ENCODE measurements at regions not wholly inside any gene's neighbourhood (a gene's known extent, or its start where the extent isn't known, plus 50 kb on each side); places are given as distances from the start of the nearest gene placed in this dataset.

GRCh38 chr2:2636813-2637212 is 305.7 kb upstream of the MYT1L start:
- FAIRE-seq (no peak), DNase-seq (ENCODE audit: insufficient read length, low spot score) (no peak)
- TF ChIP-seq CTCF (IDR thresholded peaks at IDR 0.05; ENCODE audit: insufficient read depth, missing control alignments), result no peak

GRCh38 chr2:2635025-2635528 is 304.0 kb upstream of the MYT1L start:
- no peak for TF ChIP-seq CTCF (IDR thresholded peaks at IDR 0.05; ENCODE audit: insufficient read depth, missing control alignments)
- DNase-seq (ENCODE audit: insufficient read length, low spot score), result no peak
- FAIRE-seq, result no peak

- FAIRE-seq, result no peak
- no peak for TF ChIP-seq CTCF (IDR thresholded peaks at IDR 0.05; ENCODE audit: insufficient read depth, missing control alignments)
- no peak for DNase-seq (ENCODE audit: insufficient read length, low spot score)
These were observed 301.9 kb upstream of the MYT1L start for GRCh38 chr2:2633017-2633416.

GRCh38 chr2:2623939-2624338 is 292.9 kb upstream of the MYT1L start:
- no peak for TF ChIP-seq CTCF (IDR thresholded peaks at IDR 0.05; ENCODE audit: insufficient read depth, missing control alignments)
- no peak for FAIRE-seq

GRCh38 chr2:2621855-2622254 is 290.8 kb upstream of the MYT1L start:
- no peak for TF ChIP-seq CTCF (IDR thresholded peaks at IDR 0.05; ENCODE audit: insufficient read depth, missing control alignments)
- no peak for FAIRE-seq
- no peak for DNase-seq (ENCODE audit: insufficient read length, low spot score)

More at GRCh38 chr2:2623939-2624338, 292.9 kb upstream of the MYT1L start:
- no peak for DNase-seq (ENCODE audit: insufficient read length, low spot score)

- no peak for TF ChIP-seq CTCF (IDR thresholded peaks at IDR 0.05; ENCODE audit: insufficient read depth, missing control alignments)
- DNase-seq (ENCODE audit: insufficient read length, low spot score), result no peak
- FAIRE-seq, result no peak
These were observed 289.5 kb upstream of the MYT1L start for GRCh38 chr2:2620604-2621003.

GRCh38 chr2:2619995-2620394 is 288.9 kb upstream of the MYT1L start:
- no peak for DNase-seq (ENCODE audit: insufficient read length, low spot score)
- TF ChIP-seq CTCF (IDR thresholded peaks at IDR 0.05; ENCODE audit: insufficient read depth, missing control alignments), result no peak
- no peak for FAIRE-seq

Measured in D721Med (cell line).